ENCODE measurements at regions not wholly inside any gene's neighbourhood (a gene's known extent, or its start where the extent isn't known, plus 50 kb on each side); places are given as distances from the start of the nearest gene placed in this dataset.

- no peaks in the 10 kb centered on the region for H3K27me3 ChIP-seq (ENCODE audit: control insufficient read depth in 2 of 2, insufficient read depth in 2 of 2, low read length in 2 of 2)
- no peak overlapping the region for H2AFZ ChIP-seq (ENCODE audit: low read depth, low read length)
- ChIA-PET POLR2A (no interaction called here), CTCF (no interaction called here)
- H3K9me3 ChIP-seq (replicated peaks; ENCODE audit: control insufficient read depth, insufficient read depth, low read length): no peaks in the 10 kb centered on the region
- TF ChIP-seq POLR2A (IDR thresholded peaks at IDR 0.05; ENCODE audit: low read depth, low read length) (no peak), JUN (IDR thresholded peaks at IDR 0.05; ENCODE audit: borderline replicate concordance, insufficient read depth, insufficient read length, low read depth) (no peak), GATA2 (IDR thresholded peaks at IDR 0.05; ENCODE audit: insufficient read depth, insufficient read length, low read depth, low read length) (no peak), EZH2 (IDR thresholded peaks at IDR 0.05; ENCODE audit: borderline replicate concordance, low read depth, low read length, severe bottlenecking) (no peak), MAX (IDR thresholded peaks at IDR 0.05; ENCODE audit: insufficient read depth, insufficient read length) (no peak), POLR2AphosphoS5 (IDR thresholded peaks at IDR 0.05; ENCODE audit: insufficient read depth, low read depth, low read length) (no peak), FOS (IDR thresholded peaks at IDR 0.05; ENCODE audit: borderline replicate concordance, insufficient read depth, low read length) (no peak), MYC (IDR thresholded peaks at IDR 0.05; ENCODE audit: low read depth, low read length) (no peak)
- TF ChIP-seq, protein P1, sequence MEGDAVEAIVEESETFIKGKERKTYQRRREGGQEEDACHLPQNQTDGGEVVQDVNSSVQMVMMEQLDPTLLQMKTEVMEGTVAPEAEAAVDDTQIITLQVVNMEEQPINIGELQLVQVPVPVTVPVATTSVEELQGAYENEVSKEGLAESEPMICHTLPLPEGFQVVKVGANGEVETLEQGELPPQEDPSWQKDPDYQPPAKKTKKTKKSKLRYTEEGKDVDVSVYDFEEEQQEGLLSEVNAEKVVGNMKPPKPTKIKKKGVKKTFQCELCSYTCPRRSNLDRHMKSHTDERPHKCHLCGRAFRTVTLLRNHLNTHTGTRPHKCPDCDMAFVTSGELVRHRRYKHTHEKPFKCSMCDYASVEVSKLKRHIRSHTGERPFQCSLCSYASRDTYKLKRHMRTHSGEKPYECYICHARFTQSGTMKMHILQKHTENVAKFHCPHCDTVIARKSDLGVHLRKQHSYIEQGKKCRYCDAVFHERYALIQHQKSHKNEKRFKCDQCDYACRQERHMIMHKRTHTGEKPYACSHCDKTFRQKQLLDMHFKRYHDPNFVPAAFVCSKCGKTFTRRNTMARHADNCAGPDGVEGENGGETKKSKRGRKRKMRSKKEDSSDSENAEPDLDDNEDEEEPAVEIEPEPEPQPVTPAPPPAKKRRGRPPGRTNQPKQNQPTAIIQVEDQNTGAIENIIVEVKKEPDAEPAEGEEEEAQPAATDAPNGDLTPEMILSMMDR (IDR thresholded peaks at IDR 0.05; ENCODE audit: extremely low read depth in 1 of 2, insufficient read depth in 1 of 2, low read depth in 1 of 2, low read length in 2 of 2): no peak
- no peaks in the 10 kb centered on the region for H3K36me3 ChIP-seq (ENCODE audit: control insufficient read depth in 2 of 2, extremely low read depth in 1 of 2, insufficient read depth in 2 of 2, low read length in 2 of 2)
- H4K20me1 ChIP-seq (replicated peaks; ENCODE audit: control insufficient read depth, extremely low read depth, insufficient read depth, low read length): no peaks in the 10 kb centered on the region
- intact Hi-C loops (cut with micrococcal nuclease): no loop called here
- no peaks in the 10 kb centered on the region for H3K9me1 ChIP-seq (replicated peaks; ENCODE audit: control insufficient read depth, extremely low read depth, insufficient read depth, low read length)
- no TSS peak for BruUV-seq (replicated peaks)
- H3K4me3 ChIP-seq (replicated peaks in 1 of 3; ENCODE audit: insufficient read depth in 1 of 3, low read depth in 1 of 3, low read length in 3 of 3): no peak overlapping the region
- dilution Hi-C loops (cut with MboI; ENCODE audit: extremely low pct_ligation_motif_present, low sequenced_read_pairs): no loop called here
- DNase-seq (ENCODE audit: low read depth, low spot score): no peak
- H3K27ac ChIP-seq (ENCODE audit: insufficient read depth, low read depth, low read length): no peak overlapping the region
- H3K79me2 ChIP-seq (ENCODE audit: control insufficient read depth, insufficient read depth, low read length): no peaks in the 10 kb centered on the region
- H3K9ac ChIP-seq (replicated peaks; ENCODE audit: extremely low read depth, insufficient read depth, low read length): no peak overlapping the region
- FAIRE-seq: no peak
- no peak overlapping the region for H3K4me2 ChIP-seq (ENCODE audit: insufficient read depth, low read length)
- no peaks in the 10 kb centered on the region for H3K4me1 ChIP-seq (ENCODE audit: control insufficient read depth, extremely low read depth, insufficient read depth, low read length)
Measured at GRCh38 chr3:5304188-5304587, 116.7 kb downstream of the EDEM1 start.

Measured in endothelial cell of umbilical vein (primary cell).